ENCODE measurements at regions not wholly inside any gene's neighbourhood (a gene's known extent, or its start where the extent isn't known, plus 50 kb on each side); places are given as distances from the start of the nearest gene placed in this dataset.

GRCh38 chr11:101187748-101188147, 58.1 kb upstream of the PGR start:
- WGBS = 53% methylated on average over 1 of the region's 1 CpG
- H3K4me3 ChIP-seq = no peak overlapping the region
- DNase-seq (ENCODE audit: extremely low spot score) = no peak
- peaks cover 3 to 38% (median 15%) of the 10 kb centered on the region in 4 donors for H3K4me1 ChIP-seq
- intact Hi-C loops (cut with DNase I) = no loop called here
- TF ChIP-seq CTCF (IDR thresholded peaks at IDR 0.05) (no peak), POLR2AphosphoS5 (IDR thresholded peaks at IDR 0.05) (no peak), POLR2A (IDR thresholded peaks at IDR 0.05; ENCODE audit: low read depth) (no peak), EP300 (IDR thresholded peaks at IDR 0.05) (no peak)
- H3K27ac ChIP-seq (replicated peaks in 1 of 4) = peak overlapping the region in 1 of 4 donors; percentile 9
- no peaks in the 10 kb centered on the region for H3K36me3 ChIP-seq
- no peaks in the 10 kb centered on the region for H3K9me3 ChIP-seq
- no peaks in the 10 kb centered on the region for H3K27me3 ChIP-seq

DNA sequence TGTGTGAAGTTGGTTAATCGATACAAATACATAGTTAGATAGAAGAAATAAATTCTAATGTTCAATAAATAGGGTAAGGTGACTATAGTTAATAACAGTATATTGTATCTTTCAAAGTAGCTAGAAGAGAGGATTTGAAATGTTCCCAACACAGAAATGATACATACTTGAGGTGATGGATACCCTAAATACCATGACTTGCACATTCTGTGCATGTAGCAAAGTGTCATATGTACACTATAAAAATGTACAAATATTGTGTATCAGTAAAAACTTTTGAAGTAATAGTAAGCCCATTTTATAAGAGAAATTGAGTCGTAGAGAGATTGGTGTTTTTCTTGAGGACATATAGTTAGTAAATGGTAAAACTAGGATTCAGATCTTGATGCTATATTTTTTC, 56.4 kb upstream of the PGR start:
- Histone ChIP-seq H3K4me3 (no peak overlapping the region), H3K4me1 (peaks cover 3 to 38% (median 15%) of the 10 kb centered on the region in 4 donors), H3K27me3 (no peaks in the 10 kb centered on the region), H3K36me3 (no peaks in the 10 kb centered on the region), H3K9me3 (no peaks in the 10 kb centered on the region), H3K27ac (replicated peaks in 1 of 4) (no peak overlapping the region)
- TF ChIP-seq POLR2A (IDR thresholded peaks at IDR 0.05; ENCODE audit: low read depth) (no peak), POLR2AphosphoS5 (IDR thresholded peaks at IDR 0.05) (no peak), EP300 (IDR thresholded peaks at IDR 0.05) (no peak), CTCF (IDR thresholded peaks at IDR 0.05) (no peak)
- 95% methylated on average over 2 of the region's 2 CpGs for WGBS
- no peak for DNase-seq (ENCODE audit: extremely low spot score)
- intact Hi-C loops (cut with DNase I) = no loop called here

GRCh38 chr11:101182467-101182866, 52.9 kb upstream of the PGR start:
- Histone ChIP-seq H3K4me3 (no peak overlapping the region), H3K36me3 (no peaks in the 10 kb centered on the region), H3K9me3 (no peaks in the 10 kb centered on the region), H3K27me3 (no peaks in the 10 kb centered on the region), H3K4me1 (peaks cover 0 to 13% (median 2%) of the 10 kb centered on the region in 4 donors), H3K27ac (replicated peaks in 1 of 4) (no peak overlapping the region)
- intact Hi-C loops (cut with DNase I) = no loop called here
- WGBS = 32% methylated on average over 1 of the region's 1 CpG
- DNase-seq (ENCODE audit: extremely low spot score) = no peak
- TF ChIP-seq POLR2AphosphoS5 (IDR thresholded peaks at IDR 0.05) (no peak), CTCF (IDR thresholded peaks at IDR 0.05) (no peak), EP300 (IDR thresholded peaks at IDR 0.05) (no peak), POLR2A (IDR thresholded peaks at IDR 0.05; ENCODE audit: low read depth) (no peak)

DNA sequence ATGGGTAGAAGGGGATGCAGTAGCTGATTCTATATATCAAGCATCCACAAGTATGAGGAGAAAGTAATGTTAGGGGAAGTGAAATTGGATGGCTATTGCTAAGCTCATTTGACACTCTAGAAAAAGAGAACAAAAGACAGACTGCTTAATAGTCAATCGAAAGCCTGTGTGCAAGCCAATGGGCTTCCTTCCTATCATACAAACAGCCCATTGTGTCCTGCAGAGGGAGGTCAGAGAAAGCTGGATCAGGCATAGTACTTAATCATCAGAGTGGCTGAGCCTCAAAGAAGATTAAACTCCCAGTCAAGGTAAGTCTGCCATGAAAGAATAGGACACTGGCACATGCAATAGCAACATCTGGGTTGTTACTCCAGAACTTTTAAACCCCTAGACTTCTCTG, 50.9 kb upstream of the PGR start:
- no peak for TF ChIP-seq POLR2A (IDR thresholded peaks at IDR 0.05; ENCODE audit: low read depth)
- no peak for TF ChIP-seq POLR2AphosphoS5 (IDR thresholded peaks at IDR 0.05)
- no peak for TF ChIP-seq CTCF (IDR thresholded peaks at IDR 0.05)
- TF ChIP-seq EP300 (IDR thresholded peaks at IDR 0.05) = no peak
- H3K27ac ChIP-seq (replicated peaks in 1 of 4) = no peak overlapping the region

More for the DNA sequence above, 50.9 kb upstream of the PGR start:
- DNase-seq (ENCODE audit: extremely low spot score) = no peak
- Histone ChIP-seq H3K27me3 (no peaks in the 10 kb centered on the region), H3K9me3 (no peaks in the 10 kb centered on the region), H3K36me3 (no peaks in the 10 kb centered on the region), H3K4me1 (peaks cover 0 to 5% (median 0%) of the 10 kb centered on the region in 4 donors), H3K4me3 (no peak overlapping the region)
- intact Hi-C loops (cut with DNase I) = no loop called here
- WGBS = 64% methylated on average over 1 of the region's 1 CpG
